ENCODE measurements at regions not wholly inside any gene's neighbourhood (a gene's known extent, or its start where the extent isn't known, plus 50 kb on each side); places are given as distances from the start of the nearest gene placed in this dataset.
"Not testable (repeated sequence)": the region's sequence is repeated elsewhere in the genome, so short reads cannot be mapped to it uniquely, and the experiment has no call there.

GRCh38 chr12:105459760-105460330 is 129.4 kb downstream of the C12orf75 start:
- DNase-seq = no peak

GRCh38 chr12:105461271-105461943 is 130.9 kb downstream of the C12orf75 start:
- DNase-seq = peak; percentile 66

GRCh38 chr12:105461944-105462762 is 131.7 kb downstream of the C12orf75 start:
- DNase-seq = no peak

- peak; percentile 75 for DNase-seq
Measured at GRCh38 chr12:105462831-105463230, 132.3 kb downstream of the C12orf75 start.

GRCh38 chr12:105464406-105464805 is 133.9 kb downstream of the C12orf75 start:
- DNase-seq = no peak

- no peak for DNase-seq
Measured at GRCh38 chr12:105466231-105466900, 135.9 kb downstream of the C12orf75 start.

- DNase-seq = no peak
Measured at GRCh38 chr12:105466901-105467598, 136.6 kb downstream of the C12orf75 start.

- no peak for DNase-seq
Measured at GRCh38 chr12:105467710-105468366, 137.3 kb downstream of the C12orf75 start.

- DNase-seq = no peak
Measured at GRCh38 chr12:105468464-105468863, 138.0 kb downstream of the C12orf75 start.

GRCh38 chr12:105469211-105469610 is 138.7 kb downstream of the C12orf75 start:
- no peak for DNase-seq

GRCh38 chr12:105469701-105470100 is 139.2 kb downstream of the C12orf75 start:
- no peak for DNase-seq

GRCh38 chr12:105470102-105470501 is 139.6 kb downstream of the C12orf75 start:
- DNase-seq = no peak

GRCh38 chr12:105470601-105471000 is 140.1 kb downstream of the C12orf75 start:
- no peak for DNase-seq

- DNase-seq = peak; percentile 79
Measured at GRCh38 chr12:105474672-105475071, 144.2 kb downstream of the C12orf75 start.

GRCh38 chr12:105476616-105477015 is 146.1 kb downstream of the C12orf75 start:
- DNase-seq = no peak

- no peak for DNase-seq
Measured at GRCh38 chr12:105477873-105478272, 147.4 kb downstream of the C12orf75 start.

GRCh38 chr12:105478788-105479187 is 148.3 kb downstream of the C12orf75 start:
- DNase-seq = not testable (repeated sequence)

- DNase-seq = no peak
Measured at GRCh38 chr12:105479710-105480109, 149.2 kb downstream of the C12orf75 start.

- DNase-seq = peak; percentile 71
Measured at GRCh38 chr12:105480162-105480561, 149.7 kb downstream of the C12orf75 start.

- DNase-seq = peak; percentile 48
Measured at GRCh38 chr12:105481392-105482300, 151.2 kb downstream of the C12orf75 start.

GRCh38 chr12:105482951-105483350 is 152.5 kb downstream of the C12orf75 start:
- DNase-seq = no peak
